GM12878 (cell line): ENCODE measurements at regions not wholly inside any gene's neighbourhood (a gene's known extent, or its start where the extent isn't known, plus 50 kb on each side); places are given as distances from the start of the nearest gene placed in this dataset.

Experiments used
- ATAC-seq: fragments of 200-7000 bp; cut with Tn5 transposase; 3 replicates; pipeline ENCODE4 v1.9.1; 2020; ENCODE audit warnings: mild to moderate bottlenecking, moderate library complexity
- BruUV-seq: library from RNA; stranded (reverse); fragments of 400-500 nt; replicated peaks from 2 replicates; lab custom pipeline; 2021; lab: Mats Ljungman, UMichigan
- CTCF ChIA-PET: fragments of 300-600 bp; sonication (Branson Sonifier 250); formaldehyde crosslinking; extraction: SDS; loops from one replicate; lab custom pipeline; 2021; ENCODE audit warnings: inconsistent platforms; lab: Yijun Ruan, JAX
- POLR2A ChIA-PET: fragments of 350-600 bp; formaldehyde crosslinking; extraction: SDS; loops from one replicate; lab custom pipeline; 2021; ENCODE audit warnings: inconsistent platforms; lab: Charles Lee
- RAD21 ChIA-PET: fragments of 300-600 bp; sonication (Branson Sonifier 250); formaldehyde crosslinking; loops from one replicate; lab custom pipeline; 2023; ENCODE audit warnings: antibody characterized with exemption; ENCODE audit not compliant: unreplicated experiment; lab: Charles Lee
- SMC1A ChIA-PET: fragments of 300-600 bp; sonication (Branson Sonifier 250); formaldehyde crosslinking; loops from one replicate; lab custom pipeline; 2023; ENCODE audit not compliant: unreplicated experiment, uncharacterized antibody; lab: Charles Lee
- DNase-seq: peaks from one replicate; pipeline ENCODE4 v3.0.0-alpha.2; 2011; ENCODE audit warnings: low read depth, low spot score
- FAIRE-seq: peaks from 3 replicates; lab custom pipeline; 2011; peaks lifted over from hg19 to GRCh38; lab: Jason Lieb, UNC
- H2AFZ ChIP-seq: 2 replicates; pipeline ENCODE4 v1.6.0; 2011; ENCODE audit warnings: low read depth, low read length, control low read depth; ENCODE audit not compliant: control insufficient read depth
- H3K27ac ChIP-seq: 2 replicates; pipeline ENCODE4 v1.5.1; 2011; ENCODE audit warnings: control low read depth; ENCODE audit not compliant: control insufficient read depth, insufficient read depth
- H3K27me3 ChIP-seq, 2 experiments: replicated peaks in 1 of 2; 2 replicates each; pipeline versions ENCODE4 v1.6.0 to v1.6.1; 2011; ENCODE audit warnings: low read length in 1 of 2; ENCODE audit not compliant: control insufficient read depth in 2 of 2, insufficient read depth in 2 of 2
- H3K36me3 ChIP-seq, 2 experiments: 2 replicates each; pipeline ENCODE4 v1.5.1; 2011; ENCODE audit warnings: low read length in 1 of 2; ENCODE audit not compliant: control insufficient read depth in 2 of 2, insufficient read depth in 2 of 2
- H3K4me1 ChIP-seq: 2 replicates; pipeline ENCODE4 v1.6.1; 2011; ENCODE audit warnings: mild to moderate bottlenecking, low read length, moderate library complexity, mixed read lengths; ENCODE audit not compliant: control insufficient read depth, insufficient read depth
- H3K4me2 ChIP-seq: 2 replicates; pipeline ENCODE4 v1.6.0; 2011; ENCODE audit warnings: control low read depth; ENCODE audit not compliant: control insufficient read depth, insufficient read depth
- H3K4me3 ChIP-seq: fragments of 200-600 bp; sonication (generic); 2 replicates; pipeline ENCODE4 v1.5.1; 2016
- H3K79me2 ChIP-seq: 2 replicates; pipeline ENCODE4 v1.6.0; 2011; ENCODE audit warnings: low read length; ENCODE audit not compliant: control insufficient read depth, insufficient read depth
- H3K9ac ChIP-seq: 2 replicates; pipeline ENCODE4 v1.8.0; 2011; ENCODE audit warnings: low read length, control low read depth, mixed read lengths; ENCODE audit not compliant: control insufficient read depth, insufficient read depth
- H3K9me3 ChIP-seq: replicated peaks from 3 replicates; pipeline ENCODE4 v1.5.1; 2011; ENCODE audit warnings: mild to moderate bottlenecking, low read length; ENCODE audit not compliant: control insufficient read depth, insufficient read depth
- H4K20me1 ChIP-seq: 2 replicates; pipeline ENCODE4 v1.6.0; 2011; ENCODE audit not compliant: control insufficient read depth, insufficient read depth
- ATF7 ChIP-seq: fragments of 450-650 bp; IDR thresholded peaks from 2 replicates; pipeline ENCODE4 v1.6.1; 2016; ENCODE audit warnings: low read depth, mild to moderate bottlenecking
- BACH1 ChIP-seq: fragments of 450-650 bp; IDR thresholded peaks from 2 replicates; pipeline ENCODE4 v1.6.1; 2017; ENCODE audit warnings: mild to moderate bottlenecking, borderline replicate concordance
- BCL11A ChIP-seq: IDR thresholded peaks from 2 replicates; pipeline ENCODE4 v1.6.1; 2011; ENCODE audit warnings: low read depth, low read length
- ESRRA ChIP-seq: IDR thresholded peaks from 2 replicates; pipeline ENCODE4 v1.6.1; 2012; ENCODE audit warnings: mild to moderate bottlenecking, low read length, improper control_type of control experiment
- FOS ChIP-seq: IDR thresholded peaks from 3 replicates; pipeline ENCODE4 v1.6.1; 2011; ENCODE audit warnings: borderline replicate concordance; ENCODE audit not compliant: insufficient read length; ENCODE audit errors: extremely low read depth
- IRF4 ChIP-seq: IDR thresholded peaks from 2 replicates; pipeline ENCODE4 v1.6.1; 2011; ENCODE audit warnings: low read depth, low read length
- MTA2 ChIP-seq: fragments of 450-650 bp; IDR thresholded peaks from 2 replicates; pipeline ENCODE4 v1.6.1; 2016; ENCODE audit warnings: low read depth, mild to moderate bottlenecking, moderate library complexity
- MTA3 ChIP-seq: IDR thresholded peaks from 2 replicates; pipeline ENCODE4 v1.6.1; 2012; ENCODE audit warnings: low read length, inconsistent platforms, borderline replicate concordance
- NFYB ChIP-seq: IDR thresholded peaks from 2 replicates; pipeline ENCODE4 v1.6.1; 2011; ENCODE audit warnings: low read depth, mild to moderate bottlenecking, low read length, improper control_type of control experiment, moderate library complexity; ENCODE audit not compliant: insufficient read depth
- NR2C1 ChIP-seq: fragments of 450-650 bp; IDR thresholded peaks from 2 replicates; pipeline ENCODE4 v1.6.1; 2017; ENCODE audit warnings: antibody characterized with exemption, mild to moderate bottlenecking, moderate library complexity
- POLR2AphosphoS2 ChIP-seq: IDR thresholded peaks from 2 replicates; pipeline ENCODE4 v1.6.1; 2011; ENCODE audit warnings: low read depth, mild to moderate bottlenecking, low read length, improper control_type of control experiment, moderate library complexity
- POLR2AphosphoS5 ChIP-seq: IDR thresholded peaks from 2 replicates; pipeline ENCODE4 v1.6.1; 2011; ENCODE audit warnings: mild to moderate bottlenecking, low read length, inconsistent platforms
- PRDM15 ChIP-seq: fragments of 450-650 bp; formaldehyde crosslinking; IDR thresholded peaks from 2 replicates; pipeline ENCODE4 v1.4.0; 2020; ENCODE audit warnings: mild to moderate bottlenecking, moderate library complexity
- RELA ChIP-seq: fragments of 450-650 bp; IDR thresholded peaks from 2 replicates; pipeline ENCODE4 v1.8.0; 2014; ENCODE audit warnings: borderline replicate concordance; ENCODE audit not compliant: partially characterized antibody
- SMC3 ChIP-seq: IDR thresholded peaks from 2 replicates; pipeline ENCODE4 v1.6.1; 2011; ENCODE audit warnings: low read length, improper control_type of control experiment, borderline replicate concordance
- SP1 ChIP-seq: IDR thresholded peaks from one replicate; pipeline ENCODE4 v1.6.1; 2011; ENCODE audit warnings: low read depth, low read length
- SPI1 ChIP-seq: IDR thresholded peaks from 2 replicates; pipeline ENCODE4 v1.6.1; 2011; ENCODE audit warnings: low read depth, mild to moderate bottlenecking, low read length, moderate library complexity, borderline replicate concordance; ENCODE audit not compliant: insufficient read depth
- YY1 ChIP-seq: IDR thresholded peaks from 2 replicates; pipeline ENCODE4 v1.6.1; 2011; ENCODE audit warnings: low read depth, mild to moderate bottlenecking, low read length
- ZBTB4 ChIP-seq: fragments of 450-650 bp; formaldehyde crosslinking; IDR thresholded peaks from 2 replicates; pipeline ENCODE4 v1.4.0; 2022; ENCODE audit warnings: mild to moderate bottlenecking, moderate library complexity
- ZNF622 ChIP-seq: fragments of 450-650 bp; IDR thresholded peaks from 2 replicates; pipeline ENCODE4 v1.6.1; 2017; ENCODE audit warnings: mild to moderate bottlenecking, inconsistent platforms
- WGBS: methylation state at CpG from one replicate; pipeline ENCODE4 v1.1.6; 2016; ENCODE audit warnings: low lambda C conversion rate; ENCODE audit not compliant: insufficient replicate concordance, insufficient coverage; ENCODE audit errors: missing lambda C conversion rate; 5-methylcytosine and 5-hydroxymethylcytosine counted together
- in situ Hi-C: fragments of 300-500 bp; cut with MboI; formaldehyde crosslinking; loops from 9 replicates; pipeline ENCODE4 v1.14.3; 2018; ENCODE audit warnings: mixed read lengths
- intact Hi-C: fragments of 100-400 bp; cut with micrococcal nuclease; formaldehyde crosslinking; loops from one replicate; pipeline ENCODE4 v1.14.2; 2022; ENCODE audit not compliant: unreplicated experiment

GRCh38 chrX:73932522-73932921 is 80.0 kb upstream of the XIST start:
- SMC1A ChIA-PET: interaction anchor here (0.7 kb wide), 1 partner anchor 21 kb away, joined by 3 read pairs; no protein-coding TSS in a partner anchor
- Histone ChIP-seq H2AFZ (no peak overlapping the region), H3K4me3 (no peak overlapping the region), H3K4me1 (no peaks in the 10 kb centered on the region), H3K4me2 (no peak overlapping the region), H3K9ac (no peak overlapping the region), H3K27me3 (no peaks in the 10 kb centered on the region), H3K79me2 (no peaks in the 10 kb centered on the region), H3K27ac (no peak overlapping the region), H4K20me1 (no peaks in the 10 kb centered on the region), H3K36me3 (no peaks in the 10 kb centered on the region), H3K9me3 (no peaks in the 10 kb centered on the region; the same call in 1 of the 3 replicates)
- CTCF ChIA-PET: no interaction called here
- no peak for FAIRE-seq
- BruUV-seq: no TSS peak
- DNase-seq: no peak
- no peak for ATAC-seq
- intact Hi-C loops (no loop called here), in situ Hi-C loops (no loop called here)
- WGBS: 43% methylated on average over 2 of the region's 2 CpGs
- POLR2A ChIA-PET: no interaction called here
- RAD21 ChIA-PET: no interaction called here
- no peak for TF ChIP-seq NR2C1
- no peak for TF ChIP-seq ZBTB4 (CRISPR knock-in tag)
- no peak for TF ChIP-seq POLR2AphosphoS5
- TF ChIP-seq ESRRA: no peak
- no peak for TF ChIP-seq MTA3
- TF ChIP-seq FOS: no peak
- no peak for TF ChIP-seq SMC3
- no peak for TF ChIP-seq SP1
- no peak for TF ChIP-seq YY1
- TF ChIP-seq IRF4: no peak
- TF ChIP-seq ZNF622: no peak
- no peak for TF ChIP-seq POLR2AphosphoS2
- no peak for TF ChIP-seq RELA
- TF ChIP-seq ATF7: no peak
- no peak for TF ChIP-seq PRDM15 (CRISPR knock-in tag)
- no peak for TF ChIP-seq NFYB
- no peak for TF ChIP-seq MTA2
- no peak for TF ChIP-seq BACH1
- TF ChIP-seq BCL11A: no peak
- TF ChIP-seq SPI1: no peak
